Nucleus accumbens (tissue), 56 donors: ENCODE measurements at regions not wholly inside any gene's neighbourhood (a gene's known extent, or its start where the extent isn't known, plus 50 kb on each side); places are given as distances from the start of the nearest gene placed in this dataset.

Experiments
- DNase-seq, 56 donors: peaks; one replicate each; lab custom pipeline; 2025; lab: John Stamatoyannopoulos, UW

GRCh38 chr6:41467627-41468404 lies 78.4 kb upstream of the FOXP4 start:
- no peak for DNase-seq

GRCh38 chr6:41469156-41470028 lies 76.8 kb upstream of the FOXP4 start:
- DNase-seq: no peak

- no peak for DNase-seq
Measured at GRCh38 chr6:41470029-41470330, 76.2 kb upstream of the FOXP4 start.

- DNase-seq: no peak
Measured at GRCh38 chr6:41470331-41471063, 75.7 kb upstream of the FOXP4 start.

- DNase-seq: no peak
Measured at GRCh38 chr6:41471064-41471895, 74.9 kb upstream of the FOXP4 start.

GRCh38 chr6:41474213-41474933 lies 71.8 kb upstream of the FOXP4 start:
- DNase-seq: no peak

- DNase-seq: no peak
Measured at GRCh38 chr6:41475164-41475563, 71.0 kb upstream of the FOXP4 start.

GRCh38 chr6:41475737-41476357 lies 70.3 kb upstream of the FOXP4 start:
- DNase-seq: no peak

- no peak for DNase-seq
Measured at GRCh38 chr6:41476401-41476800, 69.8 kb upstream of the FOXP4 start.

GRCh38 chr6:41477572-41477971 lies 68.6 kb upstream of the FOXP4 start:
- no peak for DNase-seq

- no peak for DNase-seq
Measured at GRCh38 chr6:41483943-41484342, 62.2 kb upstream of the FOXP4 start.

- no peak for DNase-seq
Measured at GRCh38 chr6:41487860-41488432, 58.2 kb upstream of the FOXP4 start.

GRCh38 chr6:41488433-41489119 lies 57.6 kb upstream of the FOXP4 start:
- no peak for DNase-seq

- no peak for DNase-seq
Measured at GRCh38 chr6:41489120-41489851, 56.9 kb upstream of the FOXP4 start.

GRCh38 chr6:41492261-41492891 lies 53.8 kb upstream of the FOXP4 start:
- no peak for DNase-seq

GRCh38 chr6:41494212-41495110 lies 51.7 kb upstream of the FOXP4 start:
- peak in 1 of 56 donors; percentile 7 for DNase-seq
